Trophoblast cell (in vitro differentiated cells and primary cell): ENCODE measurements at regions not wholly inside any gene's neighbourhood (a gene's known extent, or its start where the extent isn't known, plus 50 kb on each side); places are given as distances from the start of the nearest gene placed in this dataset.

Experiments used
- DNase-seq, 2 donors: peaks; one replicate each; pipeline ENCODE4 v3.0.0-alpha.2; 2016
- H2AFZ ChIP-seq: 2 replicates; pipeline ENCODE4 v1.6.1; 2013; ENCODE audit warnings: low read length, moderate library complexity, mild to moderate bottlenecking; ENCODE audit not compliant: insufficient read depth, poor library complexity
- H2AK5ac ChIP-seq: 2 replicates; pipeline ENCODE4 v1.6.1; 2013; ENCODE audit warnings: mild to moderate bottlenecking, low read length
- H2BK120ac ChIP-seq: 2 replicates; pipeline ENCODE4 v1.6.1; 2013; ENCODE audit warnings: low read length, mild to moderate bottlenecking, moderate library complexity; ENCODE audit not compliant: insufficient read depth, poor library complexity
- H2BK12ac ChIP-seq: 2 replicates; pipeline ENCODE4 v1.6.1; 2013; ENCODE audit warnings: mild to moderate bottlenecking, low read length, moderate library complexity
- H2BK5ac ChIP-seq: 2 replicates; pipeline ENCODE4 v1.6.1; 2013; ENCODE audit warnings: low read length, low read depth, moderate library complexity, mild to moderate bottlenecking; ENCODE audit not compliant: poor library complexity
- H3K14ac ChIP-seq: 2 replicates; pipeline ENCODE4 v1.6.1; 2013; ENCODE audit warnings: mild to moderate bottlenecking, low read length
- H3K18ac ChIP-seq: 2 replicates; pipeline ENCODE4 v1.6.1; 2013; ENCODE audit warnings: mild to moderate bottlenecking, low read length
- H3K23ac ChIP-seq: 2 replicates; pipeline ENCODE4 v1.6.1; 2013; ENCODE audit warnings: low read length
- H3K27ac ChIP-seq: 2 replicates; pipeline ENCODE4 v1.5.1; 2013; ENCODE audit warnings: low read depth, mild to moderate bottlenecking, inconsistent platforms, low read length, moderate library complexity
- H3K27me3 ChIP-seq: 2 replicates; pipeline ENCODE4 v1.6.1; 2013; ENCODE audit warnings: inconsistent platforms, mild to moderate bottlenecking, low read length, moderate library complexity; ENCODE audit not compliant: insufficient read depth
- H3K36me3 ChIP-seq, 2 experiments: 1 replicate in 1 of 2; 2 replicates in 1 of 2; pipeline ENCODE4 v1.6.1; 2013; ENCODE audit warnings: low read length in 2 of 2, mild to moderate bottlenecking in 2 of 2, moderate library complexity in 1 of 2; ENCODE audit not compliant: insufficient read depth in 2 of 2, control insufficient read depth in 1 of 2
- H3K4ac ChIP-seq: 2 replicates; pipeline ENCODE4 v1.6.1; 2013; ENCODE audit warnings: low read depth, mild to moderate bottlenecking, low read length, moderate library complexity
- H3K4me1 ChIP-seq, 2 experiments: 1 replicate in 1 of 2; 2 replicates in 1 of 2; pipeline ENCODE4 v1.6.1; 2013; ENCODE audit warnings: low read length in 2 of 2, mild to moderate bottlenecking in 2 of 2, moderate library complexity in 1 of 2; ENCODE audit not compliant: insufficient read depth in 2 of 2, control insufficient read depth in 1 of 2
- H3K4me2 ChIP-seq: 2 replicates; pipeline ENCODE4 v1.6.1; 2013; ENCODE audit warnings: inconsistent platforms, mild to moderate bottlenecking, low read length, moderate library complexity
- H3K4me3 ChIP-seq: 2 replicates; pipeline ENCODE4 v1.5.1; 2013; ENCODE audit warnings: mild to moderate bottlenecking, low read depth, low read length, inconsistent platforms
- H3K79me1 ChIP-seq: one replicate; pipeline ENCODE4 v1.6.1; 2013; ENCODE audit warnings: low read length
- H3K79me2 ChIP-seq: 2 replicates; pipeline ENCODE4 v1.6.1; 2013; ENCODE audit warnings: low read length, mild to moderate bottlenecking; ENCODE audit not compliant: control insufficient read depth, insufficient read depth, poor library complexity
- H3K9ac ChIP-seq: 2 replicates; pipeline ENCODE4 v1.6.1; 2013; ENCODE audit warnings: mild to moderate bottlenecking, low read length
- H3K9me3 ChIP-seq: 2 replicates; pipeline ENCODE4 v1.6.1; 2013; ENCODE audit warnings: low read depth, mild to moderate bottlenecking, control low read depth, inconsistent platforms, low read length; ENCODE audit not compliant: insufficient read depth
- H4K12ac ChIP-seq: 2 replicates; pipeline ENCODE4 v1.6.1; 2013; ENCODE audit warnings: low read depth, mild to moderate bottlenecking, low read length, moderate library complexity
- H4K8ac ChIP-seq: 2 replicates; pipeline ENCODE4 v1.6.1; 2013; ENCODE audit warnings: low read depth, mild to moderate bottlenecking, low read length, moderate library complexity
- H4K91ac ChIP-seq: one replicate; pipeline ENCODE4 v1.6.1; 2013; ENCODE audit warnings: low read depth, mild to moderate bottlenecking, low read length, moderate library complexity
- WGBS: extraction: QIAGEN DNeasy Blood & Tissue Kit; methylation state at CpG from one replicate; pipeline ENCODE4 v1.1.7; 2013; ENCODE audit warnings: missing lambda C conversion rate; ENCODE audit not compliant: insufficient read length, insufficient coverage; ENCODE audit errors: extremely low coverage; 5-methylcytosine and 5-hydroxymethylcytosine counted together

GRCh38 chr11:39651857-39652461, 1807.5 kb downstream of the LRRC4C start:
- no peak for DNase-seq
- Histone ChIP-seq H3K27me3 (no peaks in the 10 kb centered on the region), H3K27ac (no peak overlapping the region), H2AFZ (no peak overlapping the region), H3K9ac (no peak overlapping the region), H3K4ac (no peak overlapping the region), H3K79me1 (no peaks in the 10 kb centered on the region), H2BK120ac (no peak overlapping the region), H3K4me1 (no peaks in the 10 kb centered on the region), H3K4me2 (no peak overlapping the region), H3K4me3 (no peak overlapping the region), H3K36me3 (no peaks in the 10 kb centered on the region), H3K23ac (peak overlapping the region; percentile 7), H3K9me3 (peaks cover 2% of the 10 kb centered on the region), H2AK5ac (no peak overlapping the region), H3K79me2 (no peaks in the 10 kb centered on the region), H4K12ac (no peak overlapping the region), H2BK12ac (no peak overlapping the region), H3K18ac (no peak overlapping the region), H4K8ac (no peak overlapping the region), H4K91ac (no peak overlapping the region), H3K14ac (no peak overlapping the region), H2BK5ac (no peak overlapping the region)
- WGBS = no CpG with 5 or more reads among the region's 24 CpGs

DNA sequence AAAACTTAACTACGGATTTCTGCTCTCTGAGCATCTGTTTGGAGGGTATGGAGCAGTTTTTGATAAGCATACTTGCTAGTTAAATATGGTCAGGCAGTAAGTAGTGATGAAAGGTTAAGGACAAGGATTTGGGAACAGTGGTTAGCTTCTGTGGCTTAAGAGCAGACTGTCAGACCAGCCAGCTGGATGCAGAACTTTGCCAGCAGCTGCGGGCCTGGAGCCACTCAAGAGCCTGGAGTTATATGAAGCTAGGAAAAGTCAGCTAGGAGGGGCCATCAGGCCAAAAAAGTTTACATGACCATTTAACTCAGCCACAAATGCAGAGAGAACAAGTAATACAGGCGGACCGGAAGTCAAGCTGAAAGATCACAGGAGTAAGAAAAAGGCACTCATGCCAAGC, 1817.7 kb downstream of the LRRC4C start:
- no peak overlapping the region for H3K4me3 ChIP-seq
- H3K9ac ChIP-seq = no peak overlapping the region
- no peak overlapping the region for H4K91ac ChIP-seq
- no peak overlapping the region for H3K18ac ChIP-seq
- no peak overlapping the region for H3K14ac ChIP-seq
- H4K8ac ChIP-seq = no peak overlapping the region
- no peak overlapping the region for H4K12ac ChIP-seq
- no peaks in the 10 kb centered on the region for H3K79me1 ChIP-seq
- H3K4me2 ChIP-seq = no peak overlapping the region
- WGBS = no CpG with 5 or more reads among the region's 4 CpGs
- H3K23ac ChIP-seq = no peak overlapping the region
- no peaks in the 10 kb centered on the region for H3K27me3 ChIP-seq
- no peak overlapping the region for H2BK120ac ChIP-seq
- no peak overlapping the region for H2BK5ac ChIP-seq
- no peaks in the 10 kb centered on the region for H3K9me3 ChIP-seq
- no peak for DNase-seq
- H3K4ac ChIP-seq = no peak overlapping the region
- H3K27ac ChIP-seq = no peak overlapping the region
- no peaks in the 10 kb centered on the region for H3K36me3 ChIP-seq
- H2BK12ac ChIP-seq = no peak overlapping the region
- H2AK5ac ChIP-seq = no peak overlapping the region
- no peak overlapping the region for H2AFZ ChIP-seq
- H3K4me1 ChIP-seq = no peaks in the 10 kb centered on the region
- no peaks in the 10 kb centered on the region for H3K79me2 ChIP-seq

- Histone ChIP-seq H2AK5ac (no peak overlapping the region), H3K14ac (no peak overlapping the region), H2BK12ac (no peak overlapping the region), H3K9ac (no peak overlapping the region), H3K36me3 (no peaks in the 10 kb centered on the region), H3K79me1 (no peaks in the 10 kb centered on the region), H2AFZ (no peak overlapping the region), H3K27ac (no peak overlapping the region), H4K91ac (no peak overlapping the region), H3K23ac (no peak overlapping the region), H2BK5ac (no peak overlapping the region), H3K27me3 (no peaks in the 10 kb centered on the region), H4K8ac (no peak overlapping the region), H2BK120ac (no peak overlapping the region), H3K4me1 (no peaks in the 10 kb centered on the region), H3K4me2 (no peak overlapping the region), H3K18ac (no peak overlapping the region), H3K4me3 (no peak overlapping the region), H3K79me2 (no peaks in the 10 kb centered on the region), H3K9me3 (no peaks in the 10 kb centered on the region), H4K12ac (no peak overlapping the region), H3K4ac (no peak overlapping the region)
- no CpG with 5 or more reads among the region's 2 CpGs for WGBS
- no peak for DNase-seq
These were observed 1829.1 kb downstream of the LRRC4C start for GRCh38 chr11:39630365-39630764.

- Histone ChIP-seq H2BK12ac (no peak overlapping the region), H3K27ac (no peak overlapping the region), H3K23ac (no peak overlapping the region), H3K4me1 (no peaks in the 10 kb centered on the region), H2AFZ (no peak overlapping the region), H3K9ac (no peak overlapping the region), H4K8ac (no peak overlapping the region), H3K79me2 (no peaks in the 10 kb centered on the region), H3K4me3 (no peak overlapping the region), H3K4me2 (no peak overlapping the region), H3K18ac (no peak overlapping the region), H3K14ac (no peak overlapping the region), H3K79me1 (no peaks in the 10 kb centered on the region), H3K9me3 (no peaks in the 10 kb centered on the region), H3K4ac (no peak overlapping the region), H2BK5ac (no peak overlapping the region), H3K27me3 (no peaks in the 10 kb centered on the region), H3K36me3 (no peaks in the 10 kb centered on the region), H2BK120ac (no peak overlapping the region), H4K91ac (no peak overlapping the region), H4K12ac (no peak overlapping the region), H2AK5ac (no peak overlapping the region)
- DNase-seq = no peak
- no CpG with 5 or more reads among the region's 2 CpGs for WGBS
These were observed 1831.1 kb downstream of the LRRC4C start for GRCh38 chr11:39628311-39628710.
